Hepatocyte (in vitro differentiated cells): ENCODE measurements at regions not wholly inside any gene's neighbourhood (a gene's known extent, or its start where the extent isn't known, plus 50 kb on each side); places are given as distances from the start of the nearest gene placed in this dataset.

Source experiments
- EZH2phosphoT487 ChIP-seq: fragments of 200-600 bp; sonication (generic); IDR thresholded peaks from one replicate; pipeline ENCODE4 v1.6.1; 2018; ENCODE audit warnings: antibody characterized with exemption, mild to moderate bottlenecking, low read depth, moderate library complexity; ENCODE audit not compliant: unreplicated experiment, severe bottlenecking
- TF ChIP-seq, protein P1 (sequence below): fragments of 200-600 bp; sonication (generic); IDR thresholded peaks from 2 replicates; pipeline ENCODE4 v1.5.1; 2016; ENCODE audit warnings: antibody characterized with exemption, mild to moderate bottlenecking; ENCODE audit not compliant: poor library complexity

DNA sequence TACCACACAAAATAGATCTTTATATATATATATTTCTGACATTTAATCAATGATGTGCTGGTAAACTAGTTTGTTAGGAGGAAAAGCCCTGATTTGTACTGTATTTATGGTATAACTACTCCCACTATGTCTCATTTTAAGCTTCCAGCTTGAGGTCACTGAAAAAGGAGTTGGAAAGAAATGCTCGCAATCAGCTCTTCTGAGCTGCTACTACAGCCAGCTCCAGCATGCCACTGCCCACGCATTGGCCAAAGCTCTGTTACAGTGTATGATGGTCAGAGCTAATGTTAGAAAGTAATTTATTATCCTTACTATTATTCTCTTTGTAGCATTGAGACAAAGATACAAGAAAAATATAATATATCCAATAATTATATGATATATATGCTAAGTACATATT, 55.0 kb upstream of the PCED1B start:
- TF ChIP-seq EZH2phosphoT487 = no peak
- TF ChIP-seq, protein P1, sequence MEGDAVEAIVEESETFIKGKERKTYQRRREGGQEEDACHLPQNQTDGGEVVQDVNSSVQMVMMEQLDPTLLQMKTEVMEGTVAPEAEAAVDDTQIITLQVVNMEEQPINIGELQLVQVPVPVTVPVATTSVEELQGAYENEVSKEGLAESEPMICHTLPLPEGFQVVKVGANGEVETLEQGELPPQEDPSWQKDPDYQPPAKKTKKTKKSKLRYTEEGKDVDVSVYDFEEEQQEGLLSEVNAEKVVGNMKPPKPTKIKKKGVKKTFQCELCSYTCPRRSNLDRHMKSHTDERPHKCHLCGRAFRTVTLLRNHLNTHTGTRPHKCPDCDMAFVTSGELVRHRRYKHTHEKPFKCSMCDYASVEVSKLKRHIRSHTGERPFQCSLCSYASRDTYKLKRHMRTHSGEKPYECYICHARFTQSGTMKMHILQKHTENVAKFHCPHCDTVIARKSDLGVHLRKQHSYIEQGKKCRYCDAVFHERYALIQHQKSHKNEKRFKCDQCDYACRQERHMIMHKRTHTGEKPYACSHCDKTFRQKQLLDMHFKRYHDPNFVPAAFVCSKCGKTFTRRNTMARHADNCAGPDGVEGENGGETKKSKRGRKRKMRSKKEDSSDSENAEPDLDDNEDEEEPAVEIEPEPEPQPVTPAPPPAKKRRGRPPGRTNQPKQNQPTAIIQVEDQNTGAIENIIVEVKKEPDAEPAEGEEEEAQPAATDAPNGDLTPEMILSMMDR = no peak
